HUES48 (cell line): ENCODE measurements at regions not wholly inside any gene's neighbourhood (a gene's known extent, or its start where the extent isn't known, plus 50 kb on each side); places are given as distances from the start of the nearest gene placed in this dataset.
"Not testable (repeated sequence)": the region's sequence is repeated elsewhere in the genome, so short reads cannot be mapped to it uniquely, and the experiment has no call there.

Source experiments
- H3K27ac ChIP-seq: one replicate; pipeline ENCODE4 v1.7.0; 2013; ENCODE audit warnings: low read depth, low read length, inconsistent platforms
- H3K27me3 ChIP-seq: 2 replicates; pipeline ENCODE4 v1.6.1; 2013; ENCODE audit warnings: mild to moderate bottlenecking, low read length; ENCODE audit not compliant: control insufficient read depth, insufficient read depth
- H3K36me3 ChIP-seq: 2 replicates; pipeline ENCODE4 v1.6.1; 2013; ENCODE audit warnings: low read length; ENCODE audit not compliant: control insufficient read depth, insufficient read depth
- H3K4me1 ChIP-seq: 2 replicates; pipeline ENCODE4 v1.6.1; 2013; ENCODE audit warnings: mild to moderate bottlenecking, low read length; ENCODE audit not compliant: control insufficient read depth, insufficient read depth
- H3K4me3 ChIP-seq: 2 replicates; pipeline ENCODE4 v1.5.1; 2013; ENCODE audit warnings: mild to moderate bottlenecking, low read depth, low read length
- H3K9ac ChIP-seq: 2 replicates; pipeline ENCODE4 v1.6.1; 2013; ENCODE audit warnings: mild to moderate bottlenecking, low read depth, low read length, moderate library complexity
- H3K9me3 ChIP-seq: 2 replicates; pipeline ENCODE4 v1.6.1; 2013; ENCODE audit warnings: low read length; ENCODE audit not compliant: control insufficient read depth, insufficient read depth

GRCh38 chr13:105874814-105875213, 660.6 kb downstream of the EFNB2 start:
- Histone ChIP-seq H3K9me3 (no peaks in the 10 kb centered on the region), H3K27me3 (no peaks in the 10 kb centered on the region), H3K4me1 (no peaks in the 10 kb centered on the region; the same call in 1 of the 2 replicates), H3K36me3 (no peaks in the 10 kb centered on the region), H3K9ac (no peak overlapping the region), H3K27ac (no peak overlapping the region), H3K4me3 (no peak overlapping the region)

- Histone ChIP-seq H3K27ac (no peak overlapping the region), H3K27me3 (no peaks in the 10 kb centered on the region), H3K9me3 (no peaks in the 10 kb centered on the region), H3K4me1 (no peaks in the 10 kb centered on the region; the same call in 1 of the 2 replicates), H3K36me3 (no peaks in the 10 kb centered on the region), H3K9ac (no peak overlapping the region), H3K4me3 (no peak overlapping the region)
These were observed 663.7 kb downstream of the EFNB2 start for GRCh38 chr13:105871768-105872167.

DNA sequence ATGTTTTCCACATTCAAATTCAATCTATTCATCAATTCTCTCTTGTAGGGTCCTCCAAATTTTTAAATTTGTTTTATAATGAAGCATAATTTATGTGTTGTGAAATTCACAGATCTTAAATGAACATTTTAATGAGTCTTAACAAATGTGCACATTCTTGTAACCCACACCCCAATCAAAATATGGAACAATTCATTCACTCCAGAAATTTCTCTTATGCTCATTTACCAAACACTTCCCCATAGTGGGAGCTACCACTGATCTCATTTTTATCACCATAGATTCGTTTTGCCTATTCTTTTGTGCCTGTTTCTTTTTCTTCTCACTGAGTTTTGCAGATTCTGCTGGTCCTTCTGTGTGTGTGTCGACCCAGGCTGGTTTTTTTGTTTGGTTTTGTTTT, 664.1 kb downstream of the EFNB2 start:
- Histone ChIP-seq H3K9me3 (no peaks in the 10 kb centered on the region), H3K27me3 (no peaks in the 10 kb centered on the region), H3K9ac (no peak overlapping the region)

GRCh38 chr13:105863300-105863920, 672.1 kb downstream of the EFNB2 start:
- Histone ChIP-seq H3K4me3 (no peak overlapping the region), H3K4me1 (no peaks in the 10 kb centered on the region), H3K36me3 (no peaks in the 10 kb centered on the region), H3K9ac (no peak overlapping the region), H3K9me3 (no peaks in the 10 kb centered on the region), H3K27ac (no peak overlapping the region), H3K27me3 (no peaks in the 10 kb centered on the region)

More for the DNA sequence above, 664.1 kb downstream of the EFNB2 start:
- H3K27ac ChIP-seq = no peak overlapping the region
- H3K36me3 ChIP-seq = no peaks in the 10 kb centered on the region
- H3K4me1 ChIP-seq = no peaks in the 10 kb centered on the region; the same call in 1 of the 2 replicates
- no peak overlapping the region for H3K4me3 ChIP-seq

- Histone ChIP-seq H3K36me3 (no peaks in the 10 kb centered on the region), H3K4me3 (no peak overlapping the region), H3K4me1 (no peaks in the 10 kb centered on the region), H3K27me3 (no peaks in the 10 kb centered on the region), H3K27ac (no peak overlapping the region), H3K9ac (no peak overlapping the region), H3K9me3 (no peaks in the 10 kb centered on the region)
These were observed 687.0 kb downstream of the EFNB2 start for GRCh38 chr13:105848494-105848893.

GRCh38 chr13:105847527-105848291, 687.8 kb downstream of the EFNB2 start:
- H3K27me3 ChIP-seq = no peaks in the 10 kb centered on the region
- H3K9ac ChIP-seq = no peak overlapping the region
- no peaks in the 10 kb centered on the region for H3K36me3 ChIP-seq
- no peaks in the 10 kb centered on the region for H3K9me3 ChIP-seq
- H3K4me3 ChIP-seq = no peak overlapping the region
- no peak overlapping the region for H3K27ac ChIP-seq
- H3K4me1 ChIP-seq = no peaks in the 10 kb centered on the region

DNA sequence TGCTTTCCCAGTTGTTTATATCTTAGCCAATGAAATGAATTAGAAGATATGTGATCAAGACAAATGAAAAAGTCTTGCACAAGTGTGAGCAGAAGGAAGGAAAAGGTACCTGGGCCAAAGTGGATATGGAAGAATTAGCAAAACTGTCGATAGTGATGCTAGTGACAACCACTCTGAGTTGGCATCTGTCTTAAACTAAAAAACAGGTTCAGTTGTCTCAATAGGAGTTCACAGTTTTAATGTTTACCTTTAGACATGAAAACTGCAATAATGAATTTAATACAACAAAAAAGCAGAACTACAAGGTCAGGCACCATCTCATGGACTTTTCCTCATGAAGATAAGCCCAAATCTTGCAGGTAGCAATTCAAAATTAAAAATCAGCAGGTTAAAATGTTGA, 688.5 kb downstream of the EFNB2 start:
- Histone ChIP-seq H3K4me3 (no peak overlapping the region), H3K4me1 (peaks cover 4% of the 10 kb centered on the region; the same call in 1 of the 2 replicates), H3K9ac (no peak overlapping the region), H3K9me3 (no peaks in the 10 kb centered on the region), H3K36me3 (no peaks in the 10 kb centered on the region), H3K27ac (no peak overlapping the region), H3K27me3 (no peaks in the 10 kb centered on the region)

DNA sequence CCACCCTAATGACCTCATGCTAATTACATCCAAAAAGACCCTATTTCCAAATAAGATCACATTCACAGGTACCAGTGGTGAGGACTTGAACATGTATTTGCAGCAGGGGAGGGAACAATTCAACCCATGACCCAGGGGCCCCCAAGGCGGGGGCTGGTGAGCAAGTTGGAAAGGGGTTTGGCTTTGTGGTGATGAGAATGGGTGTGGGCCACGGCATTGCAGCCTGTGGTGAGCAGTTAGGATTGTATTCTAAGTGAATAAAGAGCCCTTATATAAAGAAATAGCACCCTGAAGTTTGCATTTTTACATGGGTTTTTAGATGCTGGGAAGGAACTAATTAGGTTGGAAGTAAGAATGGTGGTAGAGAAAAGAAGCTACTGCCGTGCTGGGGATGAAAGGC, 694.2 kb downstream of the EFNB2 start:
- H3K9ac ChIP-seq = no peak overlapping the region
- H3K36me3 ChIP-seq = no peaks in the 10 kb centered on the region
- H3K9me3 ChIP-seq = no peaks in the 10 kb centered on the region
- no peak overlapping the region for H3K4me3 ChIP-seq
- no peak overlapping the region for H3K27ac ChIP-seq
- peaks cover 4% of the 10 kb centered on the region; the same call in 1 of the 2 replicates for H3K4me1 ChIP-seq
- no peaks in the 10 kb centered on the region for H3K27me3 ChIP-seq

DNA sequence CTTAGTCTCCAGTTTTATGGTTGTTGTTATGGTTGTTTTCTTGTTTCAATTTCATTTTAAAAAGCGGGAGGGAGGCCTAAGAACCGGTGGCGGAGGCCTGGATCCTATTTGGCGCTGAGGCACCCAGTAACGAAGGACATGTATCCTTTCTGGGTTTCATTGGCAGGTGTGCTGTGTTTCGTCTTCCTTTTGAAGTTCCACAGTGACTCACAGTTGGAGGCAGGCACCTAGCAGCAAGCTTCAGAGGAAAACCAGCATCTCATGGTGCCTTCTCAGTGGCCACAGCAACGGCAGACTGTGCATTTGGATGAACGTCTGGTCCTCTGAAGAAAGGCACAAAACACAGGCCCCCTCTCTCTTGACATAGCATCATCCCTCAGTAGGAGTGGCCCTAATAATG, 697.2 kb downstream of the EFNB2 start:
- Histone ChIP-seq H3K36me3 (no peaks in the 10 kb centered on the region), H3K9ac (no peak overlapping the region), H3K4me1 (peaks cover 4% of the 10 kb centered on the region; the same call in 1 of the 2 replicates), H3K4me3 (no peak overlapping the region), H3K27me3 (no peaks in the 10 kb centered on the region), H3K9me3 (no peaks in the 10 kb centered on the region), H3K27ac (no peak overlapping the region)

GRCh38 chr13:105837295-105837694, 698.2 kb downstream of the EFNB2 start:
- H3K4me1 ChIP-seq, H3K27me3 ChIP-seq, H3K27ac ChIP-seq, H3K9ac ChIP-seq, H3K4me3 ChIP-seq, H3K9me3 ChIP-seq, H3K36me3 ChIP-seq: not testable (repeated sequence)

DNA sequence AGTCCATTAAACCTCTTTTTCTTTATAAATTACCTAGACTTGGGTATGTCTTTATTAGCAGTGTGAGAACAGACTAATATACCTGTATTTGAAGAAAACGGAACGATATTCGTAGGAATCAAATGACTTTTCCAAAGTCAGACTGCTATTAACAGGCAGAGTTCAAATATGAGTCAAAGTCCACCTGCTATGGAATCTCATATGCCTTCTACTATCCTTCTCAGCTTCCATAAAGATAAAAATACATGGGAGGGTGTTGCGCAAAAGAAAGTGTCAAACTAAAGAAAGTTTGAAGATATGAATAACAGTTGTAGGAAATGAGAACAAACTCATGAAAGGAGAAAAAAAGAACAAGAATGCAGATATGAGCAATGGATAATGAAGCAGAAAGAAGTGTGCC, 704.6 kb downstream of the EFNB2 start:
- no peaks in the 10 kb centered on the region for H3K4me1 ChIP-seq

More for the DNA sequence above, 704.6 kb downstream of the EFNB2 start:
- Histone ChIP-seq H3K36me3 (no peaks in the 10 kb centered on the region), H3K27ac (no peak overlapping the region), H3K4me3 (no peak overlapping the region), H3K9me3 (no peaks in the 10 kb centered on the region), H3K9ac (no peak overlapping the region), H3K27me3 (no peaks in the 10 kb centered on the region)
